ENCODE measurements at regions not wholly inside any gene's neighbourhood (a gene's known extent, or its start where the extent isn't known, plus 50 kb on each side); places are given as distances from the start of the nearest gene placed in this dataset.

DNA sequence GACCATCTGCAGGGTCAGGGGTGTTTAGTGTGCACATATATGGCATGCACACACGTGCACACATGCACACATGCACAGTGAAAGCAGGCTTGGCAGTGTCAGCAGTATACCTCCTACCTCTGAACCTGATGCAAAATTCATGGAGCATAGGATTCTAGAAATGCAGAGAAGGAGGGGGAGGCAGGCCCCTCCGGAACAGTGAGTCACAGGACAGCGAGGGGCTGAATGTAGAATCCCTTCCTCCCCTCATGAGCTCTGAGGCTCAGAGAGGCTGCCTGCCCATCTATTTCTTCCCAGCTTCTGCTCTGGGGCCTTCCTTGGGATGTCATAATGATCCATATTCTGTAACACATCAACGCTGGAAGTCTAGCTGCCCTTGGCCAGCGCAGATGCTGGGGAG lies 66.7 kb upstream of the NECTIN1 start:
- no peak for TF ChIP-seq EZH2phosphoT487 (IDR thresholded peaks at IDR 0.05; ENCODE audit: low read depth, severe bottlenecking, unreplicated experiment)
- TF ChIP-seq EZH2 (IDR thresholded peaks at IDR 0.05; ENCODE audit: borderline replicate concordance), result no peak
- TF ChIP-seq, protein P1, sequence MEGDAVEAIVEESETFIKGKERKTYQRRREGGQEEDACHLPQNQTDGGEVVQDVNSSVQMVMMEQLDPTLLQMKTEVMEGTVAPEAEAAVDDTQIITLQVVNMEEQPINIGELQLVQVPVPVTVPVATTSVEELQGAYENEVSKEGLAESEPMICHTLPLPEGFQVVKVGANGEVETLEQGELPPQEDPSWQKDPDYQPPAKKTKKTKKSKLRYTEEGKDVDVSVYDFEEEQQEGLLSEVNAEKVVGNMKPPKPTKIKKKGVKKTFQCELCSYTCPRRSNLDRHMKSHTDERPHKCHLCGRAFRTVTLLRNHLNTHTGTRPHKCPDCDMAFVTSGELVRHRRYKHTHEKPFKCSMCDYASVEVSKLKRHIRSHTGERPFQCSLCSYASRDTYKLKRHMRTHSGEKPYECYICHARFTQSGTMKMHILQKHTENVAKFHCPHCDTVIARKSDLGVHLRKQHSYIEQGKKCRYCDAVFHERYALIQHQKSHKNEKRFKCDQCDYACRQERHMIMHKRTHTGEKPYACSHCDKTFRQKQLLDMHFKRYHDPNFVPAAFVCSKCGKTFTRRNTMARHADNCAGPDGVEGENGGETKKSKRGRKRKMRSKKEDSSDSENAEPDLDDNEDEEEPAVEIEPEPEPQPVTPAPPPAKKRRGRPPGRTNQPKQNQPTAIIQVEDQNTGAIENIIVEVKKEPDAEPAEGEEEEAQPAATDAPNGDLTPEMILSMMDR (IDR thresholded peaks at IDR 0.05; ENCODE audit: poor library complexity), result no peak
- H2AFZ ChIP-seq, result no peak overlapping the region
- no peaks in the 10 kb centered on the region for H3K27me3 ChIP-seq
- no peaks in the 10 kb centered on the region for H3K9me3 ChIP-seq (ENCODE audit: low read depth)
- no peaks in the 10 kb centered on the region for H3K79me2 ChIP-seq
- no peaks in the 10 kb centered on the region for H3K4me1 ChIP-seq (ENCODE audit: insufficient read depth)
- 88% methylated on average over 5 of the region's 5 CpGs for WGBS (ENCODE audit: low lambda C conversion rate, missing lambda C conversion rate)
- no peak overlapping the region for H3K4me2 ChIP-seq
- no peak for DNase-seq (ENCODE audit: low spot score)
- H3K36me3 ChIP-seq (replicated peaks; ENCODE audit: insufficient read depth, low read depth), result no peaks in the 10 kb centered on the region
- H3K4me3 ChIP-seq, result no peak overlapping the region
- no peak overlapping the region for H3K27ac ChIP-seq
- H4K20me1 ChIP-seq (ENCODE audit: insufficient read depth, poor library complexity, severe bottlenecking), result no peaks in the 10 kb centered on the region
- no peaks in the 10 kb centered on the region for H3K9me2 ChIP-seq (replicated peaks; ENCODE audit: insufficient read depth)

DNA sequence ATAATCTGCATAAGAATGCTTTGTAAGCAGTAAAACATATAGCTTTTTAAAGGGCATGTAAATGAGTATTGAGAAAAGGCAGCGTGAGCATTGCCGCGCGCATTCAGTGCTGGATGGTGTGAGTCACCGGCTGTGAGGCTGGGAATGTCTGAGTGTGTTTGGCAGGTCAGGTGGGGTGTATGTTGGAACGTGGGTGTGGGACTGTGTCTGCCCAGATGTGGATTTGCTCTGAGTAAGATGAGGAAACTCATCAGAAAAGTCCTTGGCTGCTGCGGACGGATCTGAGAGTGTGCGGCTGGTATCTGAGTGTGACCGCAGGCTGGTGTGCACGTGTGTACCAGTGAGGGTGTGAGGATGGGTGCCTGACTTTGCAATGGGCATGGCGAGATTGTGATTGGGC lies 66.2 kb upstream of the NECTIN1 start:
- TF ChIP-seq EZH2 (IDR thresholded peaks at IDR 0.05; ENCODE audit: borderline replicate concordance) (no peak), EZH2phosphoT487 (IDR thresholded peaks at IDR 0.05; ENCODE audit: low read depth, severe bottlenecking, unreplicated experiment) (no peak)
- TF ChIP-seq, protein P1 (IDR thresholded peaks at IDR 0.05; ENCODE audit: poor library complexity), result no peak
- no peaks in the 10 kb centered on the region for H3K27me3 ChIP-seq
- no peaks in the 10 kb centered on the region for H3K9me3 ChIP-seq (ENCODE audit: low read depth)
- DNase-seq (ENCODE audit: low spot score), result peak; percentile 69
- H3K27ac ChIP-seq, result no peak overlapping the region
- no peak overlapping the region for H3K4me3 ChIP-seq
- no peak overlapping the region for H2AFZ ChIP-seq
- WGBS (ENCODE audit: low lambda C conversion rate, missing lambda C conversion rate), result 72% methylated on average over 12 of the region's 12 CpGs
- no peaks in the 10 kb centered on the region for H3K4me1 ChIP-seq (ENCODE audit: insufficient read depth)
- no peaks in the 10 kb centered on the region for H3K79me2 ChIP-seq
- H3K4me2 ChIP-seq, result no peak overlapping the region
- no peaks in the 10 kb centered on the region for H4K20me1 ChIP-seq (ENCODE audit: insufficient read depth, poor library complexity, severe bottlenecking)
- no peaks in the 10 kb centered on the region for H3K9me2 ChIP-seq (replicated peaks; ENCODE audit: insufficient read depth)
- no peaks in the 10 kb centered on the region for H3K36me3 ChIP-seq (replicated peaks; ENCODE audit: insufficient read depth, low read depth)

DNA sequence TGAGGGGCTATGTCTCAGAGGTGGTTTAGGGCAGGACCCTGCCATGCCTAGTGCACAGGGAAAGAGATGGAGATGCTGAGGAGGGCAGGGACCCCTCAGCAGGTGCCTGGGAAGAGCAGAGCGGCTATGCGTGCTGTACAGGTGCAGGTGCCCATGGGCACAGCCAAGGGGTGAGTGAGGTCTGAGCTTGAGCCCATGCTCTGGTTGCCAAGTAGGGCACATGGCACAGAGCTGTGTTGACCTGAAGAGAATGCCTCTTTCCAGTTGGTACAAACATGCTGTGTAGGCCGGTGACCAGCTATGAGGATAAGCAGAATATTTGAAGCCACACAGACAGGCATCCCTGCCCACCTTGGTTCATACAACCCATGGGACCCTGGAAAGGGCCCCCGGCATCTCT lies 65.8 kb upstream of the NECTIN1 start:
- DNase-seq (ENCODE audit: low spot score), result no peak
- Histone ChIP-seq H3K4me2 (no peak overlapping the region), H3K27ac (no peak overlapping the region), H3K79me2 (no peaks in the 10 kb centered on the region), H3K4me1 (ENCODE audit: insufficient read depth) (no peaks in the 10 kb centered on the region), H3K36me3 (replicated peaks; ENCODE audit: insufficient read depth, low read depth) (no peaks in the 10 kb centered on the region), H4K20me1 (ENCODE audit: insufficient read depth, poor library complexity, severe bottlenecking) (no peaks in the 10 kb centered on the region), H3K9me2 (replicated peaks; ENCODE audit: insufficient read depth) (no peaks in the 10 kb centered on the region), H3K4me3 (no peak overlapping the region), H2AFZ (no peak overlapping the region), H3K27me3 (no peaks in the 10 kb centered on the region), H3K9me3 (ENCODE audit: low read depth) (no peaks in the 10 kb centered on the region)
- TF ChIP-seq EZH2 (IDR thresholded peaks at IDR 0.05; ENCODE audit: borderline replicate concordance) (no peak), EZH2phosphoT487 (IDR thresholded peaks at IDR 0.05; ENCODE audit: low read depth, severe bottlenecking, unreplicated experiment) (no peak)
- TF ChIP-seq, protein P1 (IDR thresholded peaks at IDR 0.05; ENCODE audit: poor library complexity), result no peak
- WGBS (ENCODE audit: low lambda C conversion rate, missing lambda C conversion rate), result 95% methylated on average over 4 of the region's 4 CpGs

DNA sequence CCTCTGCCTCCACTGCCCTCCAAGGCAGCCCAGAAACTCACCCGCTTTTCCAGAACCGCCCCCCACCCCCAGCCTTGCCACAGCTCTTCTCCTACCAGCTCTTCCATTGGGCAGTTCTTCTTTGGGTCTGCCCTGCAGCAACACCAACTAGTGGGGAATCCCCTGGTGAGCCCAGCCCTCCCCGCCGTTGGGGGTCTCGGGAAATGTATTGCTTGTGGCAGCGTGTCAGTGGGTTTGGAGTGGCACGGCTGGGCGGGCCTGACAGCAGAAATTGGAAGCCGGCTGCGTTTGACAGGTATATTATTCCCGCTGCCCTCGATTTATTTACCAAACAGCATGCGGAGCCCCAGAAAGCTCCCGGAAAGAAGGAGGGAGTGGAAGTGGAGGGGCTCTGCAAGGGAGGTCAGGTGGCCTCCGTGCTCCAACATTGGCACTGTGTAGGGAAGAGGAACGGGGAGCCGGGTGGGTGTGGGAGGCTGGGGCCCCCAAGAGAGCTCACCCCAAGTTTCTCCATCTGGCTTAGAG lies 65.2 kb upstream of the NECTIN1 start:
- 77% methylated on average over 17 of the region's 17 CpGs for WGBS (ENCODE audit: low lambda C conversion rate, missing lambda C conversion rate)
- Histone ChIP-seq H3K9me3 (ENCODE audit: low read depth) (no peaks in the 10 kb centered on the region), H3K27ac (no peak overlapping the region), H2AFZ (no peak overlapping the region), H3K4me2 (no peak overlapping the region), H3K4me1 (ENCODE audit: insufficient read depth) (no peaks in the 10 kb centered on the region), H4K20me1 (ENCODE audit: insufficient read depth, poor library complexity, severe bottlenecking) (no peaks in the 10 kb centered on the region), H3K4me3 (no peak overlapping the region), H3K27me3 (no peaks in the 10 kb centered on the region), H3K36me3 (replicated peaks; ENCODE audit: insufficient read depth, low read depth) (no peaks in the 10 kb centered on the region), H3K79me2 (no peaks in the 10 kb centered on the region), H3K9me2 (replicated peaks; ENCODE audit: insufficient read depth) (no peaks in the 10 kb centered on the region)
- TF ChIP-seq EZH2phosphoT487 (IDR thresholded peaks at IDR 0.05; ENCODE audit: low read depth, severe bottlenecking, unreplicated experiment) (no peak), EZH2 (IDR thresholded peaks at IDR 0.05; ENCODE audit: borderline replicate concordance) (no peak)
- TF ChIP-seq, protein P1 (IDR thresholded peaks at IDR 0.05; ENCODE audit: poor library complexity), result no peak
- DNase-seq (ENCODE audit: low spot score), result no peak

Data from hepatocyte (in vitro differentiated cells).